ENCODE measurements at regions not wholly inside any gene's neighbourhood (a gene's known extent, or its start where the extent isn't known, plus 50 kb on each side); places are given as distances from the start of the nearest gene placed in this dataset.

DNA sequence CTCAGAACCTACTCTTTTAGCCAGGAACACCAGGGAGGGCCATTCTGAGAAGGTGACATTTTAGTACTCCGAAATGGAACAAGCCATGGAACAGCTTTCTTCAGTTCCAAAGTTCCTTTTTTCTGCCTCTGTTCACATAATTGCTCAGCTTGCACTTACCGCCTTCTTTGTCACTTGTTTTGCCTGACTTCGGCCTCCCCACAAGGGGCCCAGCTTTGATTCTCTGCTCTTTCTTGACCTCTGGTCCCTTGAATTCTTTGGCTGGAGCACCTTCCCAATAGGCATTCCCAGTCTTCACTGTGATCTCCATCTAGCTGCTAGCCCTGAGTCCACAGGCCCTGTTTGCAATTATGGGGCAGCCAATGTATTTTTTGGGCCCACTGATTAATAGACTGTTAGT is 51.4 kb upstream of the SLC7A14 start:
- POLR2A ChIA-PET (ENCODE audit: low non-redundant PET) = no interaction called here
- TF ChIP-seq, protein P1, sequence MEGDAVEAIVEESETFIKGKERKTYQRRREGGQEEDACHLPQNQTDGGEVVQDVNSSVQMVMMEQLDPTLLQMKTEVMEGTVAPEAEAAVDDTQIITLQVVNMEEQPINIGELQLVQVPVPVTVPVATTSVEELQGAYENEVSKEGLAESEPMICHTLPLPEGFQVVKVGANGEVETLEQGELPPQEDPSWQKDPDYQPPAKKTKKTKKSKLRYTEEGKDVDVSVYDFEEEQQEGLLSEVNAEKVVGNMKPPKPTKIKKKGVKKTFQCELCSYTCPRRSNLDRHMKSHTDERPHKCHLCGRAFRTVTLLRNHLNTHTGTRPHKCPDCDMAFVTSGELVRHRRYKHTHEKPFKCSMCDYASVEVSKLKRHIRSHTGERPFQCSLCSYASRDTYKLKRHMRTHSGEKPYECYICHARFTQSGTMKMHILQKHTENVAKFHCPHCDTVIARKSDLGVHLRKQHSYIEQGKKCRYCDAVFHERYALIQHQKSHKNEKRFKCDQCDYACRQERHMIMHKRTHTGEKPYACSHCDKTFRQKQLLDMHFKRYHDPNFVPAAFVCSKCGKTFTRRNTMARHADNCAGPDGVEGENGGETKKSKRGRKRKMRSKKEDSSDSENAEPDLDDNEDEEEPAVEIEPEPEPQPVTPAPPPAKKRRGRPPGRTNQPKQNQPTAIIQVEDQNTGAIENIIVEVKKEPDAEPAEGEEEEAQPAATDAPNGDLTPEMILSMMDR (conservative IDR thresholded peaks at IDR 0.05; ENCODE audit: low read depth, low read length) = no peak
- no peak for TF ChIP-seq EZH2 (IDR thresholded peaks at IDR 0.05; ENCODE audit: borderline replicate concordance, low read depth, low read length, poor library complexity, severe bottlenecking)
- CTCF ChIA-PET = no interaction called here
- BruUV-seq (replicated peaks) = no TSS peak
- no peaks in the 10 kb centered on the region for H3K36me3 ChIP-seq (ENCODE audit: insufficient read depth, low read length, poor library complexity, severe bottlenecking)
- no peaks in the 10 kb centered on the region for H3K4me1 ChIP-seq (ENCODE audit: insufficient read depth, low read length, poor library complexity, severe bottlenecking)
- no peak for DNase-seq (ENCODE audit: low spot score)
- no peak overlapping the region for H3K27ac ChIP-seq (ENCODE audit: low read depth, low read length, poor library complexity, severe bottlenecking)
- no peak overlapping the region for H3K4me3 ChIP-seq (ENCODE audit: low read depth, low read length, poor library complexity, severe bottlenecking)
- no peaks in the 10 kb centered on the region for H3K9me3 ChIP-seq (ENCODE audit: low read depth, low read length, poor library complexity, severe bottlenecking)
- H3K27me3 ChIP-seq (replicated peaks; ENCODE audit: insufficient read depth, low read depth, low read length, poor library complexity) = no peaks in the 10 kb centered on the region
- intact Hi-C loops (cut with micrococcal nuclease; ENCODE audit: unreplicated experiment) = no loop called here

DNA sequence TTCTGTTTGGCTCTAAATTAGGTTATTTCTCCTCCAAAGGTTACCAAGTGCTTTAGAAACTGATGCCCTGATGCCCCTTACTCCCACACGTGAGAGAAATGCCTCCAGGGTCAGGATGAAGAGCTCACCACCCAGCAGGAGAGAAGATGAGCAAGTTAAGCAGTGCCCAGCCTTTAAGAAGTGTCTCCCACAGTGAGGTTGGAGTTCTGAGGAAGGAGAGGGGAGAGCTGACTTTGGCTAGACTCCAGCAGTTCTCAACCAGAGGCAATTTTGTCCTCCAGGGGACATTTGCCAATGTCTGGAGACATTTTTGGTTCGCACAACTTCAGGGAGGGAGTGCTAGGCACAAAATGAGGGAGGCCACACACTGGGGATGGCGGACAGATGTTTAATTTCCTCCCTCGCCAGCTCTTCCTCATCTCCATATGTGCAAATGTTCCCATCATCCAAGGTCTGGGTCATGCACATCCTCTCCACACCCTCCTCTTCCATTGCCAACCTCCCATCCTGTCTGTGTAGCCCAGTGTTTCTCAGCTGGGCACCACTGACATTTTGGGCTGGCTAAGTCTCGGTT is 50.6 kb upstream of the SLC7A14 start:
- intact Hi-C loops (cut with micrococcal nuclease; ENCODE audit: unreplicated experiment) = no loop called here
- no peak for DNase-seq (ENCODE audit: low spot score)
- no peaks in the 10 kb centered on the region for H3K36me3 ChIP-seq (ENCODE audit: insufficient read depth, low read length, poor library complexity, severe bottlenecking)
- ChIA-PET CTCF (no interaction called here), POLR2A (ENCODE audit: low non-redundant PET) (no interaction called here)
- H3K4me3 ChIP-seq (ENCODE audit: low read depth, low read length, poor library complexity, severe bottlenecking) = no peak overlapping the region
- TF ChIP-seq, protein P1 (conservative IDR thresholded peaks at IDR 0.05; ENCODE audit: low read depth, low read length) = no peak
- no peak for TF ChIP-seq EZH2 (IDR thresholded peaks at IDR 0.05; ENCODE audit: borderline replicate concordance, low read depth, low read length, poor library complexity, severe bottlenecking)
- no peak overlapping the region for H3K27ac ChIP-seq (ENCODE audit: low read depth, low read length, poor library complexity, severe bottlenecking)
- no TSS peak for BruUV-seq (replicated peaks)
- no peaks in the 10 kb centered on the region for H3K4me1 ChIP-seq (ENCODE audit: insufficient read depth, low read length, poor library complexity, severe bottlenecking)
- no peaks in the 10 kb centered on the region for H3K9me3 ChIP-seq (ENCODE audit: low read depth, low read length, poor library complexity, severe bottlenecking)
- no peaks in the 10 kb centered on the region for H3K27me3 ChIP-seq (replicated peaks; ENCODE audit: insufficient read depth, low read depth, low read length, poor library complexity)

Data from A673 (cell line).